NCI-H1694 treated with DMSO at 0.1 percent for 48 hours (cell line): ENCODE measurements at regions not wholly inside any gene's neighbourhood (a gene's known extent, or its start where the extent isn't known, plus 50 kb on each side); places are given as distances from the start of the nearest gene placed in this dataset.

Experiments used
- DNase-seq: peaks from one replicate; lab custom pipeline; 2025; lab: John Stamatoyannopoulos, UW

- DNase-seq = no peak
Measured at GRCh38 chr3:72567474-72567873, 280.8 kb downstream of the SHQ1 start.

GRCh38 chr3:72565593-72565992 is 282.7 kb downstream of the SHQ1 start:
- no peak for DNase-seq

- DNase-seq = no peak
Measured at GRCh38 chr3:72563690-72564370, 284.4 kb downstream of the SHQ1 start.

DNA sequence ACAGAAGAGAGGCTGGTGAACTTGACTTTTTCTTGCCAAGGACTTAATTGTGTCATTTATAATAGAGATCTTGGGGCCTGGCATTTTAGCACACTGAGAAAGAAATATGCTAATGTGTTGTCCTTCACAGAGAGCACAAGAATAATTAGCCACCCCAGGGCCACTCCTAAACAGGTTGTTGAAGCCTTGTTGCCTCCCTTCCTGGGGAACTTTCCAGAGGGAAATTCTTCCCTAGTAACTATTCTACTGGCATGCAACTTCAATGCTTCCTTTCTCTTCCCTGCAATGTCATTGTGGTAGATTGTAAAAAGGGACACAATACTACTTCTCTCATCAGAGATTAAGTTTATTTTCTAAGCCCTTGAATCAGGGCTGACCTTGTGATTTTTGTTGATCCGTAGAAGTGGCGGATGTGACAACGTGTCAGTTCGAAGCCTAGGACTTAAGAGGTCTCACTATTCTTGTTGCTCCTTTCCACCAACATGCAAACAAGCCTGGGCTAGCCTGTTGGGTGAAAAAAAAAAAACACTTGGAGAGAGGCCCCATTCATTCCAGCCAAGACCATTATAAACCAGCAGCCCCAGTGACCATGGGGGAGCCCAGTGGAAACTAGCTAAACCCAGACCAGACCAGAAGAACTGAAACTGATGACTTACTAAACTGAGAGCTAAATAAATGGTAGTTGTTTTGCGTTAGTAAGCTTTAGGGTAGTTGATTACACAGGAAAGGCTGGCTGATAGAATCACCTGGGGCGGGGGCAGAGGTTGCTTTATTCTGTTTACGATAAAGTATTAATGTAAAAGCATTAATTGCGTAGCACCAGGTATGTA is 287.2 kb downstream of the SHQ1 start:
- no peak for DNase-seq

DNA sequence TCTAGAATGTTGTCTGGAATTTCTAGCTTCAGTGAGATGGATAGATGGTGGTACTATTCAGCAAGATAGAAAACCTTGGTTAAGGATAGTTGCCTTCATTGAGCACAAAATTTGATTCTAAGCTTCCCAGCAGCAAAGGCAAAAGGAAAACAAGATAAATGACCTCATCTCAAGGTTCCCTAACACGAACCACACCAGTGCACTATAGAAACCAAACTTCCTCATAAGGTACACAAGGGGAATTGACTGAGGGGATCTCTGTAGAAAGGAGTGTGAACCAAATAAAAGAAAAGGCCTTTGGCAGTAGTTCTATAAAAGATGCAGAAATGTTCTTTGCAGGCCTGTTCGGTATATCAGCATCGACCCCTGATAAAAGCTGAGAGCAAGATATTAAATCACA is 288.9 kb downstream of the SHQ1 start:
- no peak for DNase-seq

- no peak for DNase-seq
Measured at GRCh38 chr3:72558001-72558400, 290.2 kb downstream of the SHQ1 start.

GRCh38 chr3:72555714-72556113 is 292.5 kb downstream of the SHQ1 start:
- no peak for DNase-seq

DNA sequence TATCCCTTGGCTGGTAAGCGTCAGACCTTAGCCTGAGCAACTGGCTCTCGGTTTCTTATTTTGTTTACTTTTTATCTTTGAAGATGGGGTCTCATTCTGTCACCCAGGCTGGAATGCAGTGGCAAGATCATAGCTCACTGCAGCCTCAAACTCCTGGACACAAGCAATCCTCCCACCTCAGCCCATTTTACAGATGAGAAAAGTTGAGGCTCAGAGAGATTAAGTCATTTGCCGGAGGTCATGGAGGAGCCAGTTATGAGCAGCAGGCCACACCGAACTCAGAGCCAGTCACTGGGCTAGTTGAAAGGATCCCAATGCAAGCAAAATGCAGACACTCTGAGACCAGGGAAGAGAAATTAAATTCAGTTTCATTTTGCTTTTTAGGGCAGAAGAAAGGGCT is 293.6 kb downstream of the SHQ1 start:
- DNase-seq = no peak

DNA sequence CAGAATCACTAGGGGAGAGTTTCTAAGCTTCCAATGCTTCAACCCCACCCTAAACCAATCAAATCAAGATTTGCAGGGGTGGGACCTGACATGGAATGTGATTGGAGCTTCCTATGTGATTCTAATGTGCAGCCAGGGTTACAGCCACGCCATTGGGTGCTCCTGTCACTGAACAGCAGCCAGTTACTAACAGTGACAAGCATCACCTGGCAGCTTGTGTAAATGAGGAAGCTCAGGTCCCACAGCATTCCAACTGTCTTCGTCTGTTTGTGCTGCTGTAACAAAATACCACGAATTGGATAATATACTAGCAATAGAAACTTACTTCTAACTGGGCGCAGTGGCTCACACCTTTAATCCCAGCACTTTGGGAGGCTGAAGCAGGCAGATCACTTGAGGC is 294.9 kb downstream of the SHQ1 start:
- no peak for DNase-seq

DNA sequence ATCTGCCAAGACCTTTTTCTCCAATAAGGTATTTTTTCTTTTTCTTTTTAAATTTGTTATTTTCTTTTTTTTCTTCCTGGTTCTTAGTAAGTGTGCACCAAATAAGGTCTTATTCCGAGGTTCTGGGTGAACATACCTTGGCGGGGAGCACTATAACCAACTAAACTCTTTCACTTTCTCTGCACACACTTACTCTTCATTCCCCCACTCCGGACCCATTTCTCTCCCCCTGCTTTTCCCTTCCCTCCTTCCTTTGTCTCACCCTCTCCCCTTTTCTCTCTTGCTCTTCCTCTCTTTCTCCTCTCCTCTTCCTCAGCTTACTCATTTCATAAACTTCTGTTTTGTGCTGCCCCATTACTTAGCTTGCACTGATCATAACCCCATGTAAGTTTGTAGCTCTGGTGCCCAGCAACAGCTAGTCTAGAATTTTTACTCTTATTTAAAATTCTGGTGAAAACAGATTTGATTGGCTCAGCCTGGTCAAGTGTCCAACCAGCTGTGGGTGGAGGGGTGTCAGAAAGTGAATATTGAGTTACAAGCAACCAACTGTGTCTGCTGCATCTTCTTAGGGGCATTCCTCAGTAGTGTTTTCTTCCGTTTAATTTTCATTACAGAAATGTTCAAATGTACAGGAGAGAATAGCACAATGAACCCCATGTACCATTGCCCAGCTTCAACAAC is 297.5 kb downstream of the SHQ1 start:
- no peak for DNase-seq

DNA sequence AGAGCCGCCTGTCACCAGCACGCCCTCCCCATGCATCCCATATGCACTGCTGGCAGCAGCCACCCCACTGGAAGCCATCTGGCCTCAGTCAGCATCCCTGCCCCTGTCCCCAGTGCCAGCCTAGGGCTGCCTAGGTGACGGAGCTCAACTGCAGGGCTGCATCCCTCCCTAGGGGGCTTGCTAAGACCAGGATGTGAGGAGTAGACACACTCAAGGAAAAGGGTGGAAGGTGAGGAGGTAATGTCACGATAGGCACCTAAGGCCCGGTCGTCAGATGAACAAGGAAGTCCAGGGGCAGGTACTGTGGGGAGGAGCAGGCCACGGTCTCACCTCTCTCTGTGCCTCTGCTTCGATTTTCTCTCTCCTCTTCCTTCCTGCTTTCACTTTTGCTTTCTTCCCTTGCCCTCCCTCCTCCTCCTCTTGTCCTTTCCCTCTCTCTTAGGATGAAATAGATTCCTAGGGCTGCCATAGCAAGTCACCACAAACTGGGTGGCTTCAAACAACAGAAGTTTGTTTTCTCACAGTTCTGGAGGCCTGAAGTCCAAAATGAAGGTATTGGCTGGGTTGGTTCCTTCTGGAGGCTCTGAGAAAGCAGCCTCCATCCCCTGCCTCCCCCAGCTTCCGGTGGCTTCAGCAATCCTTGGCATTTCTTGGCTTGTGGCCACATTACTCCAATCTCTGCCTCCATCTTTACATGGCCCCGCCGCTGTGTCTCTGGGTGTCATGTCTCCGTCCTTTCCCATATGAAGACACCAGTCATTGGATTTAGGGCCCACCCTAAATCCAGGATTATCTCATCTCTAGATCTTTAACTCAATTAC is 298.3 kb downstream of the SHQ1 start:
- DNase-seq = peak; percentile 65

GRCh38 chr3:72548981-72549380 is 299.3 kb downstream of the SHQ1 start:
- DNase-seq = peak; percentile 28

DNA sequence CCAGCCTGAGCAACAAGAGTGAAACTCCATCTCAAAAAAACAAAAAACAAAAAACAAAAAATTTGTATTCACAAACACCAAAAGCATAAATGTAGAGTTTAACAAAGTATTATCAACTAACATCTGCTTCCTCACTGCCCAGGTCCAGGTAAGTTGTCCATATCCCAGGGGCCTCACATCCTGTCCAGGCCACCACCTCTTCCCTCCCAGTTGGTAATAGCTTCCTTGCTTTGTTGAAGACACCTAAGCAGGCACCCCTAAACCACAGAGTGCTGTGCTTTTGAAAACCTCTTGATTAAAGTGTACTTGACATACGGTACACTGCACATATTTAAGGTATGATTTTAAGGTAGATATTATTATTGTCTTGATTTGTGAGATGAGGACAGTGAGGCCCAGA is 299.8 kb downstream of the SHQ1 start:
- no peak for DNase-seq

DNA sequence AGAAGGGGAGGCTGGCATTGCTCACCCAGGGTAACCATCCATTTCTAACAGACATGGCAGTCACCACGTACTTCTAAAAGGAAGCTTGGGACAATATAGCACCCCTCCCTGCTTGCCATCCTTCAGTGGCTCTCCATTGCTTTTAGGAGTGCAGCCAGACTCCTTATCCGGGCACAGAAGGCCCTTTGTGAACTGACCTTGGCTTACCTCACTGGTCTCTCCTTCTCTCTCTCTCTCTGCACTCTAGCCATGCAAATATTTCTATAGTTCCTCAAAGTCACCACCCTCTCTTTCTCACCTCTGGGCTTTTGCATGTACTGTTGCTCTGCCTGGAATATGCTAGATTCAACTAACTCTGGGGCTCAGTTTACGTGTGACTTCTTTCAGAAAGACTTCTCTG is 301.1 kb downstream of the SHQ1 start:
- no peak for DNase-seq

GRCh38 chr3:72544239-72544638 is 304.0 kb downstream of the SHQ1 start:
- DNase-seq = no peak

DNA sequence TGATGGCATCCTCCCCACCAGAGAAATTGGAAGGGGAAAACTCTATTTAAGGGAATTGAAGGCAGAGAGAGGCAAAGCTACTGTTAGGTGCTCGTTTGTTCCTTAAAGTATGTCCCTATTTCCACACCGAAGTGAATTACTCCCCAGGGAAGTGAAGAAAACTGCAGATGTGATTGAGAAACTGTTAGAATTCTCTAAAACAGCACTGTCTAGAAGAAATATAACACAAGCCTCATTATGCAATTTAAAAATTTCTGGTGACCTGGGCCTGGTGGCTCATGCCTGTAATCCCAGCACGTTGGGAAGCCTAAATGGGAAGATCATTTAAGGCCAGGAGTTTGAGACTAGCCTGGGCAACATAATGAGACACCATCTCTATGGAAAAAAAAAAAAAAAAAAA is 305.0 kb downstream of the SHQ1 start:
- no peak for DNase-seq

DNA sequence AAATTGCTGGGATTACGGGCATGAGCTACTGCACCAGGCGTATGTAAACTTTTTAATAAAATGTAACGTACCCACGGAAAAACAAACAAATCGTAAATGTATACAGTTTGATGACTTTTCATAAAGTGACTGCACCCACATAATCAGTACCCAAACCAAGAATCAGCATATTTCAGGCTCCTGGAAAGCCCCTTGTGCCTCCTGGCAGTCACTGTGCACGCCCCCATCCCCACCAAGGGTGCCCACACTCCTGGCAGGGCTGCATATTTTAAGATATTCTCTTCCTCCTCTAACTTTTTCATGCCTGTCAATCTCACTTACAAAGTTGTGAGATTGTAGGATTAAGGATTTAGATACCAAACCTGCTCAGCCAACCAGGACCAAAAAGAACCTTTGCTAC is 305.5 kb downstream of the SHQ1 start:
- no peak for DNase-seq

DNA sequence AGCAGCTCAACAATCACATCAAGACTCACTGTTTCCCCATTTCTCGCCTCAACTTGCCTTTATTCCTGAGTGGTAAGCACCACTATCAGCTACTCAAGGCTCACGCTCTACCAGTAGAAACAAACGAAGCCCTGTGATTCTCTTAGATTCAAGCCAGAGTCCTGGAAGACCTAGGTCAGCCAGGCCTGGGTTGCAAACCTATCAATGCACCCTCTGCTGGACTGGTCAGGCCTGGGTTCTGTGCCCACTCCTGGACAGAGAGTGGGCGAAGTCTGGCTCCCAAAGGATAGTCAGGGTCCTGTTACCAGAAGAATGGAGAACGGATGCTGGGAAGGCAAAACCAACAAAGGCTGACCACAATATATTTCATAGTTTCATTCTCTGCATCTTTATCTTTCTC is 308.4 kb downstream of the SHQ1 start:
- DNase-seq = no peak

DNA sequence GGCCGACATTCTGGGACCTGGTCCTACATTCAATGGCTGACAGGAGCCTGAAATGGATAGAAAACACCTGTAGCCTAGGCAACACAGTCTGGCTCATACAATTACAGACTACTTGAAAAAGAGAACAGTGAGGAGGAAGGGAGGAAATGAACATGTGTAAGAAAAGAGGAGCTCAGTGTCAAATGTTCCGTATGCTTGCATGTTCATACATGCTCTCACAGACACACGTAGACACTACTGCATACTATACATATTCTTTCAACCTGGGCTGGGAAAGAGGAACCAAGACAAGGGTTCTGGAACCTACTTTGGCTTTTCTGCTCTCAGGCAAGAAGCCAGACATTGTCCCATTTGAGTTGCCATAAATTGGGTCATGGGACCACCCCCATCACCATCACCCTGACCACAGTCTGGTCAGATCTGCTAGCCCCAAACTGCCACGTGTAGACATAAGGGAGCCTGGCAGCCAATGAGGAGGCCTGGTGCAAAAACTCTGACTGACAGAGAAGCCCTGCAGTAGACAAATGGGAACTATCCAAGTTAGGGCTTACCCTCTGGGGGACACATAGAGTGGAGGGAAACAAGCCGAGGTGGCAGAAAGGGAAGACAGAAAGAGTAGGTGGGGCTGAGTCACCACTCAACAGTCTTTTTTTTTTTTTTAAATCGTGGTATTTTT is 310.0 kb downstream of the SHQ1 start:
- no peak for DNase-seq

DNA sequence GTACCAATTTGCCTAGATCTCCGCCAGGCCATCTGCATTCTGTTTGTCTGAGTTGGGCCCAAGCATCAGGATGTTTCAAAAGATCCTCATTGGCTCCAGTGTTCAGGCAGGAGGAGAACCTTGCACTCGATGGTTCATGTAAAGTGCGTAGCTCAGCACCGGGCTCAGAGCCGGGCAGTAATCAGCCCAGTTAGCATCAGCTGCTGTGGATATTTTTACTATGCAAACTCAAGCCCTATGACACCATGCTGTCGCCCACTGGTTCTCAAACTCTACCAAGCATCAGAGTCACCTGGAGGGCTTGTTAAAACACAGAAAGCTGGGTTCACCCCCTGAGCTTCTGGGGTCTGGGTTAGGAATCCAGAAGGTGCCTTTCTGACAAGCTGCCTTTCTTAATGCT is 310.8 kb downstream of the SHQ1 start:
- DNase-seq = no peak

DNA sequence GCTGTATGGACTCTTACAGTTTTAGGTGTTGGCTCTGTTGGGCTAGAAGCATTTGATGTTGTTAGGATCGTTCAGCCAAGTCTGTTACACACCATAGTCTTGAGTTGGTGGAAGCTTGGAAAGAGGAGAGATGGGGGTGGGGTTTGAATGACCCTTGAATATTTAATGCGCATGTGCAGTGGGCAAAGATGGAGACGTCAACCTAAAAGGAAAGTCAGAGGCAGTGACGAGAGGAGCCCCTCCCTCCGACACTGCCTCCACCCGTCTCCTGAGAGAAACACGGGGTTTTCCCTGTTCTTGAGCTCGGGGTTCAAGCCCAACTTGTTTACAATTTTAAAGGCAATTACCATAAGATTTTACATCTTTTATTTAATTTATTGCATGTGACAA is 311.4 kb downstream of the SHQ1 start:
- DNase-seq = no peak
